WI38 (cell line): ENCODE measurements at regions not wholly inside any gene's neighbourhood (a gene's known extent, or its start where the extent isn't known, plus 50 kb on each side); places are given as distances from the start of the nearest gene placed in this dataset.
"Not testable (repeated sequence)": the region's sequence is repeated elsewhere in the genome, so short reads cannot be mapped to it uniquely, and the experiment has no call there.

ENCODE experiments used
- H3K4me3 ChIP-seq: 2 replicates; pipeline ENCODE4 v1.5.1; 2011; ENCODE audit warnings: low read depth, mild to moderate bottlenecking, control low read depth, low read length
- TF ChIP-seq, protein P1 (sequence below): IDR thresholded peaks from 2 replicates; pipeline ENCODE4 v1.5.1; 2012; ENCODE audit warnings: low read depth, mild to moderate bottlenecking, control low read depth, low read length

DNA sequence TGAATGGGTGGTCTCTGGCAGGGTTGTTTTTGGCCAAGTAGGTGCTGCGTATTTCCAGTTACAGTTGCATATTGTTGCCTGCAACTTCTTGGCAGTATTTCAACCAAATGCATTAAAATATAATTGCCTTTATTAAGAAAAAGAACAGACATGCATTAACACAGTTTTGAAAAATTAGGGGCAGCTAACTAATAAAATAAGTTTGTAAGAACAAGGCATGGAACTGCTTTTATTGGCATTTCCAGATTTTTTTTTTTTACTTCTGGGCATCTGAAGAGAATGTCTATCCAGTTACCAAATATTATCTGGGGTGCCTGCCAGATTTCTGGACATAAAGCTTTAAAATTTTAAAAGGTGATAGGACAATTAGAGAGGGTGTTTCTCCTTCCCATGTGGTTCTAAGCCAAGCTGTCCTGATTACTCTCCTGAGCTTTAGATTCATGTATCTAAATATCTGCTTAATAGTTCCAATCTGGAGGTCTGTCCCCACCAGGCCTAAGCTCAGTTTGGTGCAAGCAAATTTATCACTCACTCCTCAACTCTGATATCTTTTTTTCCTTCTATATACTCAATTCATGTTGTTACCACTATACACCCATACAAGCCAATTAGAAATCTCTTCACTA lies 553.3 kb upstream of the USP24 start:
- TF ChIP-seq, protein P1, sequence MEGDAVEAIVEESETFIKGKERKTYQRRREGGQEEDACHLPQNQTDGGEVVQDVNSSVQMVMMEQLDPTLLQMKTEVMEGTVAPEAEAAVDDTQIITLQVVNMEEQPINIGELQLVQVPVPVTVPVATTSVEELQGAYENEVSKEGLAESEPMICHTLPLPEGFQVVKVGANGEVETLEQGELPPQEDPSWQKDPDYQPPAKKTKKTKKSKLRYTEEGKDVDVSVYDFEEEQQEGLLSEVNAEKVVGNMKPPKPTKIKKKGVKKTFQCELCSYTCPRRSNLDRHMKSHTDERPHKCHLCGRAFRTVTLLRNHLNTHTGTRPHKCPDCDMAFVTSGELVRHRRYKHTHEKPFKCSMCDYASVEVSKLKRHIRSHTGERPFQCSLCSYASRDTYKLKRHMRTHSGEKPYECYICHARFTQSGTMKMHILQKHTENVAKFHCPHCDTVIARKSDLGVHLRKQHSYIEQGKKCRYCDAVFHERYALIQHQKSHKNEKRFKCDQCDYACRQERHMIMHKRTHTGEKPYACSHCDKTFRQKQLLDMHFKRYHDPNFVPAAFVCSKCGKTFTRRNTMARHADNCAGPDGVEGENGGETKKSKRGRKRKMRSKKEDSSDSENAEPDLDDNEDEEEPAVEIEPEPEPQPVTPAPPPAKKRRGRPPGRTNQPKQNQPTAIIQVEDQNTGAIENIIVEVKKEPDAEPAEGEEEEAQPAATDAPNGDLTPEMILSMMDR, result no peak
- H3K4me3 ChIP-seq, result no peak overlapping the region

DNA sequence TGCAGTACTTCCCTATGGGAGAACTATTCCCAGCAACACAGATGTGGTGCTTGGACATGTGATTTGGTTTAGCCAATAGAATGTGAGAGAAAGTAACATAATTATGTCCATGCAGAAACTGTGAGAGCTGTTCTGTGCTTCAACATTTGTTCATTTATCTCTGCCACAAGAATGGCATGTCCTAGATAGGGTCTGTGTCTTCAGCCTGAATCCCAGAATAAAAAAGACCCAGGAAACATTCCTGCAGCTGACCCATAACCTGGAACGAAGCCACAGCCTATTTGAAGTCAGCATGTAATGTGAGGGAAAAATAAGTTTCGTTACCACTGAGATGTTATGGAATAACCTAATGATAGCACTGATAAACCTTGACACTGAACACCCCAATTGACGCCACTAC lies 552.0 kb upstream of the USP24 start:
- TF ChIP-seq, protein P1, result no peak
- no peak overlapping the region for H3K4me3 ChIP-seq

DNA sequence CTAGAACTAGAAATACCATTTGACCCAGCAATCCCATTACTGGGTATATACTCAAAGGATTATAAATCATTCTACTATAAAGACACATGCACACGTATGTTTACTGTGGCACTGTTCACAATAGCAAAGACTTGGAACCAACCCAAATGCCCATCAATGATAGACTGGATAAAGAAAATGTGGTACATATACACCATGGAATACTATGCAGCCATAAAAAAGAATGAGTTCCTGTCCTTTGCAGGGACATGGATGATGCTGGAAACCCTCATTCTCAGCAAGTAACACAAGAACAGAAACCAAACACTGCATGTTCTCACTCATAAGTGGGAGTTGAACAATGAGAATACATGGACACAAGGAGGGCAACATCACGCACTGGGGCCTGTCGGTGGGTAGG lies 550.3 kb upstream of the USP24 start:
- H3K4me3 ChIP-seq, result not testable (repeated sequence)

DNA sequence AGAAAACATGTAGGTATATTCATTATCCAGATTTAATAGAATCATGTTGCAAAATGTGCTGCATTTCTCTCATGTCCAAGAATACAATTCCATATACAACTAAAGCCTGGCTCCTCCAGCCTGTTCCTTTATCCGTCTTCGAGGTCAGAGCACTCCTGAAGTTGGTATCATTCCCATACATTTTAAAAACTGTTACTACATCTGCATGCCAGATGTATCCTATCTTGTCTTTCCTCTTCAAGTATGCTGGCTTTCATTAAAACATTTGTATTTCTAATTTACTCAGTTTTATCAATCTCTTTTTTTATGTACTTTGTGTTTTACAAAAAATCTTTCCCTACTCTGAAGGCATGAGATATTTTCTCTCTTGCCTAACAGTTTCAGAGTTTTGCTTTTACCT lies 536.6 kb upstream of the USP24 start:
- TF ChIP-seq, protein P1, result no peak
- no peak overlapping the region for H3K4me3 ChIP-seq

DNA sequence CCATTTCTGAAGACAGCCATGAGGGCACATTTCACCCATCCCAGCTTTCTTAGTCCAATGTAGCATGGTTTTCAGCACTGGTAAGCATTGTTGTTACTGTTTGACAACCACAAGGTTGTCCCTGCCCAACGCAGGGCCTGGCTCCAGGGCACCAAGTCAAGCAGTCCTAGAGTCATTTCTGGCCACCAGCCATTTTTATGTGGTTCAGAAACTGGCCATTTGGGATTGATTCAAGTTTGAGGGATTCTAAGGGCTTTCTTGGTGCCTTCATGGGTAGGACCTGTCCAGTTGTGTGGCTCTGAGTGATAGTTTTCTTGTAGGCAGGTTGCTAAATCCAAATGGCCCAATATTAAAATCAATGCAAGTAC lies 535.4 kb upstream of the USP24 start:
- TF ChIP-seq, protein P1, result no peak
- H3K4me3 ChIP-seq, result no peak overlapping the region

DNA sequence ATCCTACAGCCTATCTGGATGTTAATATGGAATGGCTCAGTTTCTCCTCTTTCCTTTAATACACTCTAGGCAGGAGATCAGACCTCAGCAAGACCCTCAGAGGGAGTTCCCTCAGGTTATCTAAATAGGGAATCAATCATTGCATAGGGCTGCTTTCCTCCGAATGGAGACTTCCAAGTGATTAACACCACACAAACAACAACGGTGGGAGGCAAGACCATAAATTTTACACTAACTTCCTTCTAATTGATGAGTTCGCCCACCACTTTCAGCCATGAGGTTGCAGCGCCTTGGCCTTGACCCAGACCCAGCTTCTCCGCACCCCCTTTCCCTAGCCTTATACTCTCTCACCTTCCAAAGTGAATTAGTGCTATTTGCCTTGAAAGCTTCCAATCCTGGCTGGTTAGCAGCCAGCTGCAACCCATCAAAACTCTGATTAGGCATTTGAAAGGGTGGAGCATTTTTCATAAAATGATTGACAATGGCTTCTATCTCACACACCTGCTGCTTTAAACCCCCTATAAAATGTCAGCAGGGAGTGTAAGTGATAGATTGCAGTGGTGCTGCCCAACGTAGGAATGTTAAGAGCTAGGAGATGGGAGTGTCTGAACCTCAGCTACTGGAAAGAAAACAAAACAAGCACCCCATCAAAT lies 534.9 kb upstream of the USP24 start:
- H3K4me3 ChIP-seq, result no peak overlapping the region
- TF ChIP-seq, protein P1, result no peak

DNA sequence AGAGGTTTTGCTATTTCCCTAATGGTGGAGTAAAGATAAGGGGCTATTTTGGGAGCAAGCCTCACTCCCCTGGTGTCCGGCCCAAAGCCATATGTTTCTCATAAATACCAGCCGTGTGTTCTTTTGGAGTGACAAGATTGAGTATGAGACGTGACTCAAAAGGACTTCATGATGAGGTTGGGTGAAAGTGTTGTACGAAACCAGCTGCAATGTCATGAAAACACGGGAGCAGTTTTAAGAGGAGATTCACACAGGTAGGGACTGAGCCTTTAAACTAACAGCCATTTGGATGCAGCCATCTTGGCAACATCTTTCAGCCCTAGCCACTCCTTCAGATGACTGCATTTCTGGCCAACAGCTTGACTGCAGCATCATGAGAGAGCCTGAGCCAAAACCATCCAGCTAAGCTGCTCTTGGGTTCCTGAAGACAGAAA lies 532.3 kb upstream of the USP24 start:
- TF ChIP-seq, protein P1, result no peak
- H3K4me3 ChIP-seq, result no peak overlapping the region

DNA sequence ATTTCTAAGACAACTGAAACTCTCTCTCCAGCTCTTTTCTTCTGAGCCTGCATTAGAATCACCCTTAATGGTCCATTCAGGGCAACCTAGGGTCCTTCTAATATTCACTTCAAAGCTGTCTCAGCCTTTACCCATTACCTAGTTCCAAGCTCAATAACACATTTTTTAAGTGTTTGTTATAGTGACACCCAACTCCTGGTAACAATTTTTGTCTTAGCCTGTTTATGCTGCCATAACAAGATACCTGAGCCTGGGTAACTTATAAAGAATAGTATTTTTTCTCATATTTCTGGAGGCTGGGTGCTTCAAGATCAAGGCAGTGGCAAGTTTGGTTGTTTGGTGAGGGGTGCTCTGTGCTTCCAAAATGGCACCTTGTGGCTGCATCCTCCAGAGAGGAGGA lies 531.5 kb upstream of the USP24 start:
- no peak overlapping the region for H3K4me3 ChIP-seq
- TF ChIP-seq, protein P1, result no peak
